Endothelial cell of umbilical vein (primary cell): ENCODE measurements at regions not wholly inside any gene's neighbourhood (a gene's known extent, or its start where the extent isn't known, plus 50 kb on each side); places are given as distances from the start of the nearest gene placed in this dataset.

Experiments used
- BruUV-seq: library from RNA; stranded (reverse); fragments of 400-500 nt; replicated peaks from 2 replicates; lab custom pipeline; 2021; lab: Mats Ljungman, UMichigan
- CTCF ChIA-PET: fragments of 300-600, 350-600 bp; sonication (Branson Sonifier 250); formaldehyde crosslinking; loops from one replicate; lab custom pipeline; 2021; ENCODE audit warnings: antibody characterized with exemption, inconsistent platforms; lab: Charles Lee
- POLR2A ChIA-PET: fragments of 300-600, 350-600 bp; sonication (Branson Sonifier 250); formaldehyde crosslinking; loops from one replicate; lab custom pipeline; 2021; ENCODE audit warnings: antibody characterized with exemption, inconsistent platforms; lab: Charles Lee
- DNase-seq: peaks from one replicate; pipeline ENCODE4 v3.0.0-alpha.2; 2011; ENCODE audit warnings: low read depth, low spot score
- FAIRE-seq: peaks from 2 replicates; lab custom pipeline; 2011; peaks lifted over from hg19 to GRCh38; lab: Jason Lieb, UNC
- H2AFZ ChIP-seq: 2 replicates; pipeline ENCODE4 v1.6.0; 2012; ENCODE audit warnings: low read depth, low read length, control low read depth, inconsistent platforms
- H3K27ac ChIP-seq: 2 replicates; pipeline ENCODE4 v1.5.1; 2011; ENCODE audit warnings: low read depth, mild to moderate bottlenecking, control low read depth, low read length, moderate library complexity; ENCODE audit not compliant: insufficient read depth
- H3K27me3 ChIP-seq, 2 experiments: 2 replicates each; pipeline versions ENCODE4 v1.6.0 to v1.6.1; 2011; ENCODE audit warnings: low read length in 2 of 2, mixed read lengths in 1 of 2; ENCODE audit not compliant: control insufficient read depth in 2 of 2, insufficient read depth in 2 of 2
- H3K36me3 ChIP-seq, 2 experiments: 2 replicates in 1 of 2; 3 replicates in 1 of 2; pipeline ENCODE4 v1.5.1; 2011; ENCODE audit warnings: low read length in 2 of 2, mild to moderate bottlenecking in 1 of 2, moderate library complexity in 1 of 2; ENCODE audit not compliant: control insufficient read depth in 2 of 2, insufficient read depth in 2 of 2; ENCODE audit errors: extremely low read depth in 1 of 2
- H3K4me1 ChIP-seq: 3 replicates; pipeline ENCODE4 v1.5.1; 2011; ENCODE audit warnings: mild to moderate bottlenecking, low read length; ENCODE audit not compliant: control insufficient read depth, insufficient read depth; ENCODE audit errors: extremely low read depth
- H3K4me2 ChIP-seq: 2 replicates; pipeline ENCODE4 v1.6.1; 2011; ENCODE audit warnings: low read length, control low read depth, mixed read lengths; ENCODE audit not compliant: insufficient read depth
- H3K4me3 ChIP-seq, 3 experiments: fragments of 200-600 bp in 1 of 3; sonication (generic), shearing (Covaris generic) in 1 of 3; replicated peaks in 1 of 3; 2 replicates each; pipeline ENCODE4 v1.5.1; 2011 to 2016; ENCODE audit warnings: control low read depth in 3 of 3, low read length in 3 of 3, mild to moderate bottlenecking in 2 of 3, inconsistent platforms in 1 of 3, low read depth in 1 of 3, moderate library complexity in 1 of 3; ENCODE audit not compliant: insufficient read depth in 1 of 3
- H3K79me2 ChIP-seq: 2 replicates; pipeline ENCODE4 v1.6.0; 2012; ENCODE audit warnings: low read length, inconsistent platforms; ENCODE audit not compliant: control insufficient read depth, insufficient read depth
- H3K9ac ChIP-seq: replicated peaks from 2 replicates; pipeline ENCODE3; 2011; ENCODE audit warnings: low read length, control low read depth; ENCODE audit not compliant: insufficient read depth; ENCODE audit errors: extremely low read depth
- H3K9me1 ChIP-seq: replicated peaks from 3 replicates; pipeline ENCODE4 v1.6.0; 2011; ENCODE audit warnings: mild to moderate bottlenecking, low read length; ENCODE audit not compliant: control insufficient read depth, insufficient read depth; ENCODE audit errors: extremely low read depth
- H3K9me3 ChIP-seq: replicated peaks from 2 replicates; pipeline ENCODE4 v1.5.1; 2012; ENCODE audit warnings: low read length, inconsistent platforms; ENCODE audit not compliant: control insufficient read depth, insufficient read depth
- H4K20me1 ChIP-seq: replicated peaks from 2 replicates; pipeline ENCODE3; 2011; ENCODE audit warnings: mild to moderate bottlenecking, low read length; ENCODE audit not compliant: control insufficient read depth, insufficient read depth; ENCODE audit errors: extremely low read depth
- EZH2 ChIP-seq: IDR thresholded peaks from 2 replicates; pipeline ENCODE4 v1.6.1; 2012; ENCODE audit warnings: borderline replicate concordance, low read depth, mild to moderate bottlenecking, moderate library complexity, low read length, inconsistent platforms; ENCODE audit not compliant: severe bottlenecking
- FOS ChIP-seq: IDR thresholded peaks from 2 replicates; pipeline ENCODE4 v1.6.1; 2011; ENCODE audit warnings: mild to moderate bottlenecking, low read length, moderate library complexity, borderline replicate concordance; ENCODE audit not compliant: insufficient read depth
- GATA2 ChIP-seq: IDR thresholded peaks from 2 replicates; pipeline ENCODE4 v1.7.0; 2011; ENCODE audit warnings: low read depth, mild to moderate bottlenecking, moderate library complexity, mixed read lengths, low read length; ENCODE audit not compliant: insufficient read length, insufficient read depth
- JUN ChIP-seq: IDR thresholded peaks from 2 replicates; pipeline ENCODE4 v1.6.1; 2011; ENCODE audit warnings: borderline replicate concordance, low read depth; ENCODE audit not compliant: insufficient read length, insufficient read depth
- MAX ChIP-seq: IDR thresholded peaks from 2 replicates; pipeline ENCODE4 v1.6.1; 2011; ENCODE audit not compliant: insufficient read depth, insufficient read length
- MYC ChIP-seq: IDR thresholded peaks from one replicate; pipeline ENCODE4 v1.6.1; 2011; ENCODE audit warnings: mild to moderate bottlenecking, low read depth, low read length
- POLR2A ChIP-seq: IDR thresholded peaks from 2 replicates; pipeline ENCODE4 v1.6.1; 2012; ENCODE audit warnings: low read depth, mild to moderate bottlenecking, control low read depth, low read length
- POLR2AphosphoS5 ChIP-seq: IDR thresholded peaks from 2 replicates; pipeline ENCODE4 v1.6.1; 2012; ENCODE audit warnings: low read depth, mild to moderate bottlenecking, control low read depth, low read length, moderate library complexity; ENCODE audit not compliant: insufficient read depth
- dilution Hi-C: fragments of 300-500 bp; cut with MboI; formaldehyde crosslinking; loops from one replicate; pipeline ENCODE4 v1.15.0; 2019; ENCODE audit warnings: low sequenced_read_pairs; ENCODE audit not compliant: extremely low pct_ligation_motif_present
- intact Hi-C: fragments of 100-400 bp; cut with micrococcal nuclease; formaldehyde crosslinking; loops from one replicate; pipeline ENCODE4 v1.10.0; 2022
- TF ChIP-seq, protein P1 (sequence below), 2 donors: IDR thresholded peaks; 1 replicate in 1 of 2; 2 replicates in 1 of 2; pipeline ENCODE4 v1.5.1; 2011; ENCODE audit warnings: low read length in 2 of 2, mild to moderate bottlenecking in 2 of 2, moderate library complexity in 2 of 2, control low read depth in 1 of 2, inconsistent platforms in 1 of 2, low read depth in 1 of 2; ENCODE audit not compliant: insufficient read depth in 1 of 2; ENCODE audit errors: extremely low read depth in 1 of 2

DNA sequence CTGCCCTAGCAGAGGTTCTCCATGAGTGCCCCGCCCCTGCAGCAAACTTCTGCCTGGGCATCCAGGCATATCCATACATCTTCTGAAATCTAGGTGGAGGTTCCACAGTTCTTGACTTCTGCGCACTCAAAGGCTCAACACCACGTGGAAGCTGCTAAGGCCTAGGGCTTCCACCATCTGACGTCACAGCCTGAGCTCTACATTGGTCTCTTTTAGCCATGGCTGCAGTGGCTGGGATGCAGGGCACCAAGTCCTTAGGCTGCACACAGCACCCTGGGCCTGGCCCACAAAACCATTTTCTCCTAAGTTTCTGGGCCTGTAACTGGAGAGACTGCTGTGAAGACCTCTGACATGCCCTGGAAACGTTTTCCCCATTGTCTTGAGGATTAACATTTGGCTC is 272.6 kb upstream of the PLXNA2 start:
- FAIRE-seq (no peak), DNase-seq (no peak)
- dilution Hi-C loops (no loop called here), intact Hi-C loops (no loop called here)
- no peaks in the 10 kb centered on the region for H3K9me1 ChIP-seq
- H3K4me2 ChIP-seq, result no peak overlapping the region
- H2AFZ ChIP-seq, result no peak overlapping the region
- CTCF ChIA-PET, result no interaction called here
- H3K79me2 ChIP-seq, result no peaks in the 10 kb centered on the region
- BruUV-seq, result no TSS peak
- TF ChIP-seq GATA2 (no peak), FOS (no peak), POLR2A (no peak), POLR2AphosphoS5 (no peak), EZH2 (no peak), MAX (no peak), MYC (no peak), JUN (no peak)
- TF ChIP-seq, protein P1, sequence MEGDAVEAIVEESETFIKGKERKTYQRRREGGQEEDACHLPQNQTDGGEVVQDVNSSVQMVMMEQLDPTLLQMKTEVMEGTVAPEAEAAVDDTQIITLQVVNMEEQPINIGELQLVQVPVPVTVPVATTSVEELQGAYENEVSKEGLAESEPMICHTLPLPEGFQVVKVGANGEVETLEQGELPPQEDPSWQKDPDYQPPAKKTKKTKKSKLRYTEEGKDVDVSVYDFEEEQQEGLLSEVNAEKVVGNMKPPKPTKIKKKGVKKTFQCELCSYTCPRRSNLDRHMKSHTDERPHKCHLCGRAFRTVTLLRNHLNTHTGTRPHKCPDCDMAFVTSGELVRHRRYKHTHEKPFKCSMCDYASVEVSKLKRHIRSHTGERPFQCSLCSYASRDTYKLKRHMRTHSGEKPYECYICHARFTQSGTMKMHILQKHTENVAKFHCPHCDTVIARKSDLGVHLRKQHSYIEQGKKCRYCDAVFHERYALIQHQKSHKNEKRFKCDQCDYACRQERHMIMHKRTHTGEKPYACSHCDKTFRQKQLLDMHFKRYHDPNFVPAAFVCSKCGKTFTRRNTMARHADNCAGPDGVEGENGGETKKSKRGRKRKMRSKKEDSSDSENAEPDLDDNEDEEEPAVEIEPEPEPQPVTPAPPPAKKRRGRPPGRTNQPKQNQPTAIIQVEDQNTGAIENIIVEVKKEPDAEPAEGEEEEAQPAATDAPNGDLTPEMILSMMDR (IDR thresholded peaks at IDR 0.05; ENCODE audit: extremely low read depth in 1 of 2, insufficient read depth in 1 of 2, low read depth in 1 of 2, low read length in 2 of 2), result no peak
- H3K9me3 ChIP-seq, result no peaks in the 10 kb centered on the region
- no peaks in the 10 kb centered on the region for H4K20me1 ChIP-seq
- no peaks in the 10 kb centered on the region for H3K36me3 ChIP-seq
- no peak overlapping the region for H3K9ac ChIP-seq
- no peaks in the 10 kb centered on the region for H3K4me1 ChIP-seq
- POLR2A ChIA-PET, result no interaction called here
- H3K4me3 ChIP-seq, result no peak overlapping the region
- H3K27ac ChIP-seq, result no peak overlapping the region
- H3K27me3 ChIP-seq, result peaks cover 0 to 4% of the 10 kb centered on the region in 2 experiments
